ENCODE measurements at regions not wholly inside any gene's neighbourhood (a gene's known extent, or its start where the extent isn't known, plus 50 kb on each side); places are given as distances from the start of the nearest gene placed in this dataset.
A peak's percentile ranks its signal among the peaks of the same experiment; 100 is the strongest.

- TF ChIP-seq CTCF (IDR thresholded peaks at IDR 0.05) (no peak), POLR2A (IDR thresholded peaks at IDR 0.05) (peak in 1 of 2 donors; percentile 26)
Measured at GRCh38 chr6:157741948-157742556, 81.0 kb upstream of the SNX9 start.
